ENCODE measurements at regions not wholly inside any gene's neighbourhood (a gene's known extent, or its start where the extent isn't known, plus 50 kb on each side); places are given as distances from the start of the nearest gene placed in this dataset.

GRCh38 chr17:55629995-55630394, 92.7 kb downstream of the TMEM100 start:
- TF ChIP-seq SIN3A (IDR thresholded peaks at IDR 0.05; ENCODE audit: borderline replicate concordance, insufficient read depth, low read length): no peak
- TF ChIP-seq POLR2AphosphoS5 (IDR thresholded peaks at IDR 0.05; ENCODE audit: low read depth, low read length): no peak
- no peak for TF ChIP-seq TAF1 (IDR thresholded peaks at IDR 0.05; ENCODE audit: borderline replicate concordance, insufficient read depth, low read length)
